Body of pancreas (tissue), 4 donors: ENCODE measurements at regions not wholly inside any gene's neighbourhood (a gene's known extent, or its start where the extent isn't known, plus 50 kb on each side); places are given as distances from the start of the nearest gene placed in this dataset.

Experiments used
- POLR2A ChIP-seq, 3 donors: fragments of 450-650 bp; IDR thresholded peaks; one replicate each; pipeline ENCODE4 v1.6.1; 2016; ENCODE audit warnings: antibody characterized with exemption in 3 of 3, mild to moderate bottlenecking in 2 of 3
- TF ChIP-seq, protein P1 (sequence below), 7 experiments: fragments of 450-650 bp in 4 of 7; fragments of 200-600 bp in 3 of 7; sonication (generic) in 3 of 7; IDR thresholded peaks; one replicate each; pipeline ENCODE4 v1.5.1; 2016 to 2019; ENCODE audit warnings: antibody characterized with exemption in 7 of 7

GRCh38 chr2:163970058-163970813 is 234.4 kb upstream of the FIGN start:
- TF ChIP-seq, protein P1, sequence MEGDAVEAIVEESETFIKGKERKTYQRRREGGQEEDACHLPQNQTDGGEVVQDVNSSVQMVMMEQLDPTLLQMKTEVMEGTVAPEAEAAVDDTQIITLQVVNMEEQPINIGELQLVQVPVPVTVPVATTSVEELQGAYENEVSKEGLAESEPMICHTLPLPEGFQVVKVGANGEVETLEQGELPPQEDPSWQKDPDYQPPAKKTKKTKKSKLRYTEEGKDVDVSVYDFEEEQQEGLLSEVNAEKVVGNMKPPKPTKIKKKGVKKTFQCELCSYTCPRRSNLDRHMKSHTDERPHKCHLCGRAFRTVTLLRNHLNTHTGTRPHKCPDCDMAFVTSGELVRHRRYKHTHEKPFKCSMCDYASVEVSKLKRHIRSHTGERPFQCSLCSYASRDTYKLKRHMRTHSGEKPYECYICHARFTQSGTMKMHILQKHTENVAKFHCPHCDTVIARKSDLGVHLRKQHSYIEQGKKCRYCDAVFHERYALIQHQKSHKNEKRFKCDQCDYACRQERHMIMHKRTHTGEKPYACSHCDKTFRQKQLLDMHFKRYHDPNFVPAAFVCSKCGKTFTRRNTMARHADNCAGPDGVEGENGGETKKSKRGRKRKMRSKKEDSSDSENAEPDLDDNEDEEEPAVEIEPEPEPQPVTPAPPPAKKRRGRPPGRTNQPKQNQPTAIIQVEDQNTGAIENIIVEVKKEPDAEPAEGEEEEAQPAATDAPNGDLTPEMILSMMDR (IDR thresholded peaks at IDR 0.05): no peak
- TF ChIP-seq POLR2A (IDR thresholded peaks at IDR 0.05): no peak
